ENCODE measurements at regions not wholly inside any gene's neighbourhood (a gene's known extent, or its start where the extent isn't known, plus 50 kb on each side); places are given as distances from the start of the nearest gene placed in this dataset.

GRCh38 chr9:26145938-26146337 is 467.7 kb upstream of the TUSC1 start:
- H3K4me3 Mint-ChIP-seq: no peak overlapping the region
- no peaks in the 10 kb centered on the region for H3K4me1 Mint-ChIP-seq
- H3K27ac Mint-ChIP-seq (ENCODE audit: unreplicated experiment): no peak overlapping the region
- no peak for TF ChIP-seq CTCF (conservative IDR thresholded peaks at IDR 0.05)
- no peaks in the 10 kb centered on the region for H3K36me3 Mint-ChIP-seq (ENCODE audit: low read depth)
- H3K27me3 Mint-ChIP-seq (ENCODE audit: low read depth): no peaks in the 10 kb centered on the region
- DNase-seq (ENCODE audit: low read depth, low spot score): no peak
- no peaks in the 10 kb centered on the region for H3K9me3 Mint-ChIP-seq

GRCh38 chr9:26142631-26143030 is 464.4 kb upstream of the TUSC1 start:
- Mint-ChIP-seq H3K36me3 (ENCODE audit: low read depth) (no peaks in the 10 kb centered on the region), H3K4me1 (no peaks in the 10 kb centered on the region), H3K27me3 (ENCODE audit: low read depth) (no peaks in the 10 kb centered on the region), H3K9me3 (no peaks in the 10 kb centered on the region), H3K27ac (ENCODE audit: unreplicated experiment) (no peak overlapping the region), H3K4me3 (no peak overlapping the region)
- DNase-seq (ENCODE audit: low read depth, low spot score): no peak
- TF ChIP-seq CTCF (conservative IDR thresholded peaks at IDR 0.05): no peak

- TF ChIP-seq CTCF (conservative IDR thresholded peaks at IDR 0.05): no peak
- no peak for DNase-seq (ENCODE audit: low read depth, low spot score)
- Mint-ChIP-seq H3K4me1 (no peaks in the 10 kb centered on the region), H3K4me3 (no peak overlapping the region), H3K27ac (ENCODE audit: unreplicated experiment) (no peak overlapping the region), H3K9me3 (no peaks in the 10 kb centered on the region), H3K36me3 (ENCODE audit: low read depth) (no peaks in the 10 kb centered on the region), H3K27me3 (ENCODE audit: low read depth) (no peaks in the 10 kb centered on the region)
These were observed 464.0 kb upstream of the TUSC1 start for GRCh38 chr9:26142201-26142600.

GRCh38 chr9:26133537-26133936 is 455.3 kb upstream of the TUSC1 start:
- no peak for TF ChIP-seq CTCF (conservative IDR thresholded peaks at IDR 0.05)
- DNase-seq (ENCODE audit: low read depth, low spot score): no peak
- Mint-ChIP-seq H3K27ac (ENCODE audit: unreplicated experiment) (no peak overlapping the region), H3K9me3 (no peaks in the 10 kb centered on the region), H3K36me3 (ENCODE audit: low read depth) (no peaks in the 10 kb centered on the region), H3K4me1 (no peaks in the 10 kb centered on the region), H3K27me3 (ENCODE audit: low read depth) (no peaks in the 10 kb centered on the region), H3K4me3 (no peak overlapping the region)

- Mint-ChIP-seq H3K9me3 (no peaks in the 10 kb centered on the region), H3K27me3 (ENCODE audit: low read depth) (no peaks in the 10 kb centered on the region), H3K4me1 (no peaks in the 10 kb centered on the region), H3K27ac (ENCODE audit: unreplicated experiment) (no peak overlapping the region), H3K36me3 (ENCODE audit: low read depth) (no peaks in the 10 kb centered on the region), H3K4me3 (no peak overlapping the region)
- no peak for DNase-seq (ENCODE audit: low read depth, low spot score)
- no peak for TF ChIP-seq CTCF (conservative IDR thresholded peaks at IDR 0.05)
These were observed 454.6 kb upstream of the TUSC1 start for GRCh38 chr9:26132746-26133312.

GRCh38 chr9:26131886-26132285 is 453.6 kb upstream of the TUSC1 start:
- Mint-ChIP-seq H3K27ac (ENCODE audit: unreplicated experiment) (no peak overlapping the region), H3K4me3 (no peak overlapping the region), H3K36me3 (ENCODE audit: low read depth) (no peaks in the 10 kb centered on the region), H3K4me1 (no peaks in the 10 kb centered on the region), H3K27me3 (ENCODE audit: low read depth) (no peaks in the 10 kb centered on the region), H3K9me3 (no peaks in the 10 kb centered on the region)
- no peak for DNase-seq (ENCODE audit: low read depth, low spot score)
- no peak for TF ChIP-seq CTCF (conservative IDR thresholded peaks at IDR 0.05)
